ENCODE measurements at regions not wholly inside any gene's neighbourhood (a gene's known extent, or its start where the extent isn't known, plus 50 kb on each side); places are given as distances from the start of the nearest gene placed in this dataset.
A peak's percentile ranks its signal among the peaks of the same experiment; 100 is the strongest.

GRCh38 chr11:16685914-16686313 lies 52.5 kb upstream of the C11orf58 start:
- no peak for DNase-seq (ENCODE audit: low read depth)

- no peak for DNase-seq (ENCODE audit: low read depth)
Measured at GRCh38 chr11:16678466-16679116, 59.9 kb upstream of the C11orf58 start.

- DNase-seq (ENCODE audit: low read depth) = peak; percentile 94
Measured at GRCh38 chr11:16669799-16670415, 68.5 kb upstream of the C11orf58 start.

- DNase-seq (ENCODE audit: low read depth) = peak; percentile 52
Measured at GRCh38 chr11:16632295-16633200, 105.9 kb upstream of the C11orf58 start.

GRCh38 chr11:16630651-16631050 lies 107.8 kb upstream of the C11orf58 start:
- no peak for DNase-seq (ENCODE audit: low read depth)

- DNase-seq (ENCODE audit: low read depth) = no peak
Measured at GRCh38 chr11:16618431-16618830, 120.0 kb upstream of the C11orf58 start.

- DNase-seq (ENCODE audit: low read depth) = no peak
Measured at GRCh38 chr11:16615480-16615879, 123.0 kb upstream of the C11orf58 start.

- peak; percentile 81 for DNase-seq (ENCODE audit: low read depth)
Measured at GRCh38 chr11:16613512-16614381, 124.7 kb upstream of the C11orf58 start.

- DNase-seq (ENCODE audit: low read depth) = no peak
Measured at GRCh38 chr11:16613262-16613511, 125.3 kb upstream of the C11orf58 start.

GRCh38 chr11:16612566-16613261 lies 125.7 kb upstream of the C11orf58 start:
- no peak for DNase-seq (ENCODE audit: low read depth)

- DNase-seq (ENCODE audit: low read depth) = no peak
Measured at GRCh38 chr11:16611926-16612565, 126.4 kb upstream of the C11orf58 start.

GRCh38 chr11:16611401-16611921 lies 127.0 kb upstream of the C11orf58 start:
- DNase-seq (ENCODE audit: low read depth) = no peak

GRCh38 chr11:16610738-16611388 lies 127.6 kb upstream of the C11orf58 start:
- no peak for DNase-seq (ENCODE audit: low read depth)

- no peak for DNase-seq (ENCODE audit: low read depth)
Measured at GRCh38 chr11:16610213-16610737, 128.2 kb upstream of the C11orf58 start.

GRCh38 chr11:16609769-16610168 lies 128.7 kb upstream of the C11orf58 start:
- DNase-seq (ENCODE audit: low read depth) = no peak

- DNase-seq (ENCODE audit: low read depth) = peak; percentile 61
Measured at GRCh38 chr11:16607675-16608644, 130.5 kb upstream of the C11orf58 start.

- peak; percentile 7 for DNase-seq (ENCODE audit: low read depth)
Measured at GRCh38 chr11:16606784-16607674, 131.4 kb upstream of the C11orf58 start.

Measured in HT1080 (cell line).